ENCODE measurements at regions not wholly inside any gene's neighbourhood (a gene's known extent, or its start where the extent isn't known, plus 50 kb on each side); places are given as distances from the start of the nearest gene placed in this dataset.

DNA sequence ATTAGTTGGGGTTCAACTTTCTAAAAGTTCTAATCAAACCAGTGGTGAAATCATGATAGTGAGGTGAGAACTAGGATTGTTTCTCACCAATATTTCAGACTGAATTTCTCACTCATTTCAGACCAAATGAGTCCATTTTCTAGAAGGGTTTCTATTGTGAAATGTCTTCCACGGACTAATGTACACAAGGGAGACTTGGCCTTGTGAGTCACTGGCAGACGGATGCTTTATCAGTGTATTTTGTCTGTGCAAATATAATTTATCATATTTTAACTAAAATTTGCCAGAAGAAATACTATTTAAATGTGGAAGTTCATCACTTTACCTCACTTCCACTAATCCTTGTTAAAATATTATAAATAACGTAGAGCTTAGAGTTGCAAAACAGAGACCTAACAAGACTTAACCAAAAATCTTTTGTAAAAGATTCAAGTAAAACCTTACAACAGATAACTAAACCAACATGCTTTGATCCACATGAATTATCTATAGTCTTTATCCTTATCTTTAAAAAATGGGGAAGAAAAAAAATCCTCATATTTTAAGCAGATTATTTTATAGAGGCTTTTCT, 506.0 kb upstream of the FAM241A start:
- DNase-seq (ENCODE audit: low read depth in 2 of 3, low spot score in 2 of 3): no peak

GRCh38 chr4:111639876-111640275, 505.4 kb upstream of the FAM241A start:
- DNase-seq (ENCODE audit: low read depth in 2 of 3, low spot score in 2 of 3): no peak

- no peak for DNase-seq (ENCODE audit: low read depth in 2 of 3, low spot score in 2 of 3)
These were observed 503.3 kb upstream of the FAM241A start for GRCh38 chr4:111641813-111642579.

- no peak for DNase-seq (ENCODE audit: low read depth in 2 of 3, low spot score in 2 of 3)
These were observed 497.2 kb upstream of the FAM241A start for GRCh38 chr4:111648056-111648455.

- no peak for DNase-seq (ENCODE audit: low read depth in 2 of 3, low spot score in 2 of 3)
These were observed 495.9 kb upstream of the FAM241A start for GRCh38 chr4:111649308-111649707.

DNA sequence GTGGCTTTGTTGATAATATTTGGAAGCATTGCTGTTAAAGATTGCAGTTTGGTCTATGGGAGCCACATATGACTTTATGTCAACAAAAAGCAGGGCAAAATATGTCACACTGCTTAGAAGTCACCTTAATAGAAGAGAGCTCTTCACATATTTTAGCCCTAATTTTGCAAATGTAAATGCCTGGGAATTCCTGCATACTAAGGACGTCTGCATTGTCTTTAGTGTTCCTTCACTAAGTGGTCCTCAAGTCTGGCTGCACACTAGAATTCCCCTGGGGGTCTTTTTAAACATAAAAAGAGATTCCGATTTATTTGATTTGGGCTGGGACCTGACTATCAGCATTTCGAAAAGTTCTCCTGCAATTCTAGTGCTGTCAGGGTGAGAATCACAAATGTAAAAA, 495.1 kb upstream of the FAM241A start:
- no peak for DNase-seq (ENCODE audit: low read depth in 2 of 3, low spot score in 2 of 3)

DNA sequence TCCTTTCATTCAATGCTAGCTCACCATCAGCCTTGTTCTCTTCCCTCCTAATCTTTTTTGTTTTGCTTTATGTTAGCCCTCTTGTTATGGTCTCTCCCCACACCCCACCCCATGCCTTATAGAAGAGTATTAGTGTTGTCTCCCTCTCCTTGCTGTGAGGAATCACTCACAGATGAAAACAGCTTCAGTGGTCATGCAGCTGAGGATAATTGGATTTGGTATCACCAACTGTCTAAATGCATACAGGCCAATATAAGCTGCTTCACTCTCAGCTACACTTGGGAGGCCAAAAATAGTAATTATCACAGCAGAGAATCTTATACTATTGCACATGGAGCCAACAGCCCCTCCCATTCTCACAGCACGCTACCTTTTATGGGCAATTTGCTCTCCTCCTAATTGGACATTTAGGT, 494.6 kb upstream of the FAM241A start:
- DNase-seq (ENCODE audit: low read depth in 2 of 3, low spot score in 2 of 3): no peak

GRCh38 chr4:111652236-111652635, 493.0 kb upstream of the FAM241A start:
- DNase-seq (ENCODE audit: low read depth in 2 of 3, low spot score in 2 of 3): no peak

DNA sequence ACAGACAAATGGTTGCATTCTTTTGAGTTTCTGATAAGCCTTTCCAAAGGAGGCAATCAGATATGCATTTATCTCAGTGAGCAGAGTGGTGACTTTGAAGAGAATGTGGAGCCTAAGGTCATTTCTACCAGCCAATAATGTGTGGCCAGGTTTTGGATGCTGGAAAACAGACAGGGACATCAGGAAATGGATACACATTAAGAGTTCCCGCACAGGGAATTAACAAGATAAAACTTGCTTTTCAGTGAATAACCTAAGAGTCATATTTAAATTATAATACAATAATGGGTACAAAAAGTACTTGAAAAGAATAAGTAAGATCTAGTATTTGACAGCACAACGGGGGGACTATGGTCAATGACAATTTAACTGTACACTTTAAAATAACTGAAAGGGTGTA, 492.3 kb upstream of the FAM241A start:
- no peak for DNase-seq (ENCODE audit: low read depth in 2 of 3, low spot score in 2 of 3)

GRCh38 chr4:111662496-111662895, 482.8 kb upstream of the FAM241A start:
- DNase-seq (ENCODE audit: low read depth in 2 of 3, low spot score in 2 of 3): no peak

- DNase-seq (ENCODE audit: low read depth in 2 of 3, low spot score in 2 of 3): no peak
These were observed 480.8 kb upstream of the FAM241A start for GRCh38 chr4:111664308-111664945.

DNA sequence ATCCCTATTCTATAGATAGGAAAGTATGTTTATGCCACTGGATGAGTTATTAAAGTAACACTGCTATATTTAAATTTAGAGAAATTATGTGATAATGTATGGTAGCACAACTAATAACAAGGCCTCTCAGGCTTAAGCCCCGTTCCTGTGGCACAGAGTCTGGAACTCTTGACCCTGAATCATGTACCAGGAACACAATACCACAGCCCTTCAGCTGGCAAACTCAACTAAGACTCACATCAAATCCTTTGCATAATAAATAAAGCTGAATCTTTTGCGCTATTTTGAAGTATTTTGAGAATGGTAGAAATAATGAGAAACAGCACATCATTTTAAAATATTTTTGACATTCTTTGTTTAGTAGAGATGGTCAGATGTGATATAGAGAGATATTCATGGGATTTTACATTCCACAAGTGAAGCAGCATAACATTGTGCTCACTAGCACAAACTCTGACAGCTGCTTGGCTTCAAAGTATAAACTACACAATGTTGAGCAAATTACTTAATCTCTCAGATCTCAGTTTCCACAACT, 478.4 kb upstream of the FAM241A start:
- no peak for DNase-seq (ENCODE audit: low read depth in 2 of 3, low spot score in 2 of 3)

GRCh38 chr4:111671756-111672155, 473.5 kb upstream of the FAM241A start:
- no peak for DNase-seq (ENCODE audit: low read depth in 2 of 3, low spot score in 2 of 3)

- no peak for DNase-seq (ENCODE audit: low read depth in 2 of 3, low spot score in 2 of 3)
These were observed 469.5 kb upstream of the FAM241A start for GRCh38 chr4:111675746-111676145.

DNA sequence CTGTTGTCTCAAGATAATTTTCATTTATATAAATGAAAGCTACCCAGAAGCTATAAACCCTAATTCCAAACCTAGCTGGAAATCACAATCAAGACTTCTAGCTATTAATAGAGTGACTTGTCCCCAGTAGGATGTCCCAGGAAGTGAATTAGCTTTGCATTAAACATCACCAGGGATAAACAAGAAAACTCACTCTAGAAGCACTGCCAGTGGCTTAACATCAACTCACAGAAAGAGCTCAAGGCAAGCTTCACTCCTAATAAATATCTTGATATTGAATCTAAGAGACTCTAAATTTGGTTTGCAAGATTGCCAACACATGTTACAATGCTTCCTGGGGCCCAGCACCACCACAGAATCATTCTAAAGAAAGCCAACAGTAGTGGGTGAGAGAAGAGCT, 468.7 kb upstream of the FAM241A start:
- no peak for DNase-seq (ENCODE audit: low read depth in 2 of 3, low spot score in 2 of 3)

DNA sequence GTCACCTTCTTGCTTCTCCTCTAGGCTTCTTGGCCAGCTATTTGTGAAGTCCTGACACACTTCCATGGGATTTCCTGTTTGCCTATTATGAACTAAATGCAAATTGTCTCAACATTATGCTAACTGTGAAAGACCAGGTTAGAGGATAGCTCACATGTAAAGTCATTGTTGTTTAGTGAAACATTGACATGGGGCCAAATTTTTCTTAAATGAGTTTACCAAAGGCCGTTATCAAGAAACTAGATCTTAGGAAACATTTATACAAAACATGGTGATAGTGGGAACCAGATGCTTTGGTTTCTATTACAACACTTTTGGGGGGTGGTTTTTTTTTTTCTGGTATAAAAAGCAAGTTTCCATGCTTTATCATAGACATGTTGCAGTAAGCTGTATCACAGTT, 466.8 kb upstream of the FAM241A start:
- no peak for DNase-seq (ENCODE audit: low read depth in 2 of 3, low spot score in 2 of 3)

DNA sequence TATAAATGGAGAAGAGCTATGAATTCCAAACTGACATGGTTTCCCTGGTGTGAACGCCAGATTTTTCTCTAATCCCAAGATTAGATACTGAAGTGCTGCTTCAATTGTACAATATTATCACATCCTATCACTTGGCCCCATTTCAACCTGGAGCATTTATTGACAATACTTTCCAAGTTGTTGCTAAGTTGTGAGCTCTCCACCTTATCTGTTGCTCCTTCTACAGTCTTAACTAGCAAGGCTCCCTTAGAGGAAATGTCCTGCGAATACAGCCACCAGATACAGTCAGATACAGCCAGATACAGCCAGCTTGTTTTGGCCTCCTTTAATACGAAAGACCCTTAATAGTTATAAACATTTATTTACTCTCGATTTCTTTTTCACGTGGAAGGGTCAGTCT, 466.3 kb upstream of the FAM241A start:
- no peak for DNase-seq (ENCODE audit: low read depth in 2 of 3, low spot score in 2 of 3)

GRCh38 chr4:111681270-111681669, 464.0 kb upstream of the FAM241A start:
- DNase-seq (ENCODE audit: low read depth in 2 of 3, low spot score in 2 of 3): no peak

DNA sequence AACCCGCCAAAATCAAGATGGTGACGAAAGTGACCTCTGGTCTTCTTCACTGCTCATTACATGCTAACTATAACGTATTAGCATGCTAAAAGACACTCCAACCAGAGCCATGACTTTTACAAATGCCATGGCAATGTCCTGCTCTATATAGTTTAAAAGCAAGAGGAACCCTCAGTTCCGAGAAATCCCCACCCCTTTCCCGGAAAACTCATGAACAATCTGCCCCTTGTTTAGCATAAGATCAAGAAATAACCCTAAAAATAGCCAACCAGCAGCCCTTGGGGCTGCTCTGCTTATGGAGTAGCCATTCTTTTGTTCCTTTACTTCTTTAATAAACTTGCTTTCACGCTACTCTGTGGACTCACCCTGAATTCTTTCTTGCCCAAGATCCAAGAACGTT, 463.5 kb upstream of the FAM241A start:
- no peak for DNase-seq (ENCODE audit: low read depth in 2 of 3, low spot score in 2 of 3)

GRCh38 chr4:111685205-111685604, 460.0 kb upstream of the FAM241A start:
- no peak for DNase-seq (ENCODE audit: low read depth in 2 of 3, low spot score in 2 of 3)

GRCh38 chr4:111689214-111689613, 456.0 kb upstream of the FAM241A start:
- no peak for DNase-seq (ENCODE audit: low read depth in 2 of 3, low spot score in 2 of 3)

DNA sequence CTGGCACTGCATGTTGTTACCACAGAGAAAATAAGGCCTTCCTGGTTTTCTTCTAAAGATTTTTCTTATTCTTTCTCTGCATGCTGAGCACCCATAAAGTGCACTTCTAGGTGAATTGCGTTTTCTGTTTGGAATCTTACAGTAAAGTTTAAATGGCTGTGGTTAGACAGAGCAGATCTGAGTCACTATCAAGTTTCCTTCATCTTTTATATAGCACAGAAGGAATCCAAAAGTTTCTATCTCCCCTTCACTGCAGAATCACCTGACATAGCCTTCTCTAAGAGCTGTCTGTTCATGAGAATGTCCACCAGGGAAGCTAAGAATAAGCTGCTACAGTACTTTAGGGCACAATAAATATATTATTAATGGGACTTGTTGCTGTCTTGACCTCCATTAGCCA, 455.5 kb upstream of the FAM241A start:
- DNase-seq (ENCODE audit: low read depth in 2 of 3, low spot score in 2 of 3): no peak

All from activated CD8-positive, alpha-beta memory T cell treated with anti-CD3 and anti-CD28 coated beads for 48 hours (primary cell).